Gastroesophageal sphincter (tissue), 4 donors: ENCODE measurements at regions not wholly inside any gene's neighbourhood (a gene's known extent, or its start where the extent isn't known, plus 50 kb on each side); places are given as distances from the start of the nearest gene placed in this dataset.

Experiments
- ATAC-seq: fragments of 150-250 bp; one replicate; pipeline ENCODE4 v1.9.1; 2016; ENCODE audit warnings: mild to moderate bottlenecking, moderate library complexity
- H3K27ac ChIP-seq, 4 donors: fragments of 200-600 bp; sonication (generic) in 3 of 4; 1 replicate in 3 of 4; 2 replicates in 1 of 4; pipeline ENCODE4 v1.5.1; 2016 to 2019
- H3K27me3 ChIP-seq: fragments of 200-600 bp; sonication (generic); one replicate; pipeline ENCODE4 v1.5.1; 2019
- H3K36me3 ChIP-seq, 2 donors: fragments of 200-600 bp; sonication (generic); one replicate each; pipeline ENCODE4 v1.5.1; 2019; ENCODE audit warnings: control low read depth in 1 of 2
- H3K4me1 ChIP-seq, 3 donors: fragments of 200-600 bp; sonication (generic); 1 replicate in 2 of 3; 2 replicates in 1 of 3; pipeline ENCODE4 v1.5.1; 2016 to 2019; ENCODE audit warnings: control low read depth in 2 of 3
- H3K4me3 ChIP-seq, 2 donors: fragments of 200-600 bp; sonication (generic); one replicate each; pipeline ENCODE4 v1.5.1; 2019; ENCODE audit warnings: mild to moderate bottlenecking in 1 of 2, moderate library complexity in 1 of 2
- H3K9me3 ChIP-seq, 3 donors: fragments of 200-600 bp; sonication (generic); one replicate each; pipeline ENCODE4 v1.5.1; 2017 to 2019; ENCODE audit warnings: control low read depth in 2 of 3
- EP300 ChIP-seq: sonication (generic); formaldehyde crosslinking; IDR thresholded peaks from one replicate; pipeline ENCODE4 v1.6.1; 2017; ENCODE audit warnings: antibody characterized with exemption, mild to moderate bottlenecking
- POLR2A ChIP-seq, 2 donors: fragments of 450-650 bp; IDR thresholded peaks; one replicate each; pipeline ENCODE4 v1.6.1; 2017; ENCODE audit warnings: antibody characterized with exemption in 2 of 2, mild to moderate bottlenecking in 2 of 2, moderate library complexity in 1 of 2
- POLR2AphosphoS5 ChIP-seq: sonication (generic); formaldehyde crosslinking; IDR thresholded peaks from one replicate; pipeline ENCODE4 v1.6.1; 2017; ENCODE audit warnings: antibody characterized with exemption
- WGBS, 2 donors: methylation state at CpG; one replicate each; pipeline ENCODE4 v1.1.5; 2018; ENCODE audit warnings: low coverage in 1 of 2; 5-methylcytosine and 5-hydroxymethylcytosine counted together
- TF ChIP-seq, protein P1 (sequence below), 4 experiments: fragments of 200-600 bp in 2 of 4; fragments of 450-650 bp in 2 of 4; sonication (generic) in 1 of 4; IDR thresholded peaks; one replicate each; pipeline ENCODE4 v1.5.1; 2017 to 2019; ENCODE audit warnings: antibody characterized with exemption in 4 of 4, mild to moderate bottlenecking in 2 of 4, moderate library complexity in 2 of 4

DNA sequence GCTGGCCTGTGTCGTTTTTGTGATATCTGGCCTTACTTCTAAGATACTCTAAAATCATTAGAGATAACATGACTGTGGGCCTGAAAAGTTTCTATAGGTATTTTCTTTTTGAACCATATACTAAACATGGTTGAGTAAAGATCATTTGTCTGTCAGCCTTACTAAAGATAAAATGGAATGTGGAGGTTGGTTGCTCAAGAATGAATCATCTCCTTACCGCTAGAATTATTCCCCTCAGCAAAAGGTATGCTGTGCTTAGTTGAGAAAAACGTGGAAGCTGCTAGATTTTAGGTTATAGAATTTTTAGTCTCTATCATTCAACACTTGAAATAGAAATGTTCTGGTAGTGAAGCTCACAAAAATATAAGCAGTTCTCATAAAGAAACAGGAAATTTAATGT, 407.3 kb downstream of the AEBP2 start:
- Histone ChIP-seq H3K9me3 (peaks cover 0 to 4% (median 0%) of the 10 kb centered on the region in 3 donors), H3K36me3 (no peaks in the 10 kb centered on the region), H3K27ac (peak overlapping the region in 3 of 4 donors; percentile 40 to 78 (median 75)), H3K27me3 (no peaks in the 10 kb centered on the region), H3K4me1 (peaks cover 3 to 46% (median 7%) of the 10 kb centered on the region in 3 donors), H3K4me3 (no peak overlapping the region)
- no peak for TF ChIP-seq POLR2AphosphoS5
- 20 to 56% methylated on average over 3 of the region's 3 CpGs for WGBS, 2 donors
- no peak for ATAC-seq

DNA sequence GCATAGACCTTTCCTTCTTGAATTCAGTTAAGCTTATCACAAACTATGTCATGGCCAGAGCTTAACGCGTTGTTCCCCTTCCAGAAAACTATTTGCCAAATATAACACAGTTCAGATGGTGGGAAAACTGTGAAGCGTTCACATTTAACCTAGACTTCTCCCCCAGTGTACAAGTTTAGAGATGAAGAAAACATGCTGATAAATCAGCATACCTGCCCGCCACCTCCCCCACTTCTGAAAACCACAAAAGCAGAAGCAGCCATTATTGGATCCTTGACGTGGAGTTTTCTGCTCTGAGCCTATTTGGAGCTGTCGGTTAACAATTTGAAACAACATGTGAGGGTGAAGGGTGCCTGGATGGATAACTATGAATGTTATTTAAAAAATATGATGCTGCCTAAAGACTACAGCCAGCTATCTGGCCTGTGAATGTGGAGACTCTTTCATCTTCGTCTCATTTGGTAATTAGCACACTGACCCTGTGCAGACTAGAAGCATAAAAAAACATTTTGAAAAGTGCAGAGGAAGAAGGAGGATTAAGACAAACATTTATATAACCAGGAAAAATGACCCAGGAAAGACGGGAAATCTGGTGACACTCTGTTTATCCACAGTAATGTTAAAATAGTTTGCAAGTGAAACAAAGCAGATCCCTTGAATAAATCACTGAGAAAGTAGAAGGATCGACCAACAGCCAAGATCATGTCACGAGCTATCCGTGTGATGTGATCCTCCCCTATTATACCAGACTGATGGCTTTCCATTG, 408.2 kb downstream of the AEBP2 start:
- Histone ChIP-seq H3K4me1 (peaks cover 3 to 41% (median 7%) of the 10 kb centered on the region in 3 donors), H3K27ac (peak overlapping the region; percentile 71 to 82 (median 76)), H3K36me3 (no peaks in the 10 kb centered on the region), H3K9me3 (peaks cover 0 to 4% (median 0%) of the 10 kb centered on the region in 3 donors), H3K4me3 (peak overlapping the region; percentile 6 to 17), H3K27me3 (no peaks in the 10 kb centered on the region)
- WGBS, 2 donors: 5 to 14% methylated on average over 11 of the region's 11 CpGs
- ATAC-seq: peak; percentile 83
- no peak for TF ChIP-seq POLR2A (IDR thresholded peaks at IDR 0.05)
- peak; percentile 98 for TF ChIP-seq POLR2AphosphoS5

DNA sequence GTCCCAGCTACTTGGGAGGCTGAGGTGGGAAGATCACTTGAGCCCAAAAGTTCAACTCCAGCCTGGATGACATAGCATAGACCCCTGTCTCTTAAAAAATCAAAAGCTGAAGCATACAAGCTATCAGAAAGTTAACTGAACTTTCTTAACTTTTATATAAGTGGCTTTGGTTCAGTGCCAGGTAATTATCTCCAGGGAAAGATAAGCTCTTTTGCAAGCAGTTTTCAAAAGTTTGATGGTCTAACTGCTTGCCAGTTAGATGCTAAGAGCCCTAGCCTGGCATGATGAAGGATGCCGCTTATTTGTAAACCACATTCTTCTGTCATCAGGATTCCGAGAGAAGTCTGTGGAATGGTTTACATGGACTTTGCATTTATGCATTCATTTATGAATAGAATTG, 409.1 kb downstream of the AEBP2 start:
- Histone ChIP-seq H3K27me3 (no peaks in the 10 kb centered on the region), H3K36me3 (no peaks in the 10 kb centered on the region), H3K4me3 (no peak overlapping the region), H3K27ac (peak overlapping the region; percentile 14 to 78 (median 73)), H3K9me3 (peaks cover 0 to 4% (median 0%) of the 10 kb centered on the region in 3 donors), H3K4me1 (peaks cover 3 to 34% (median 7%) of the 10 kb centered on the region in 3 donors)
- no peak for ATAC-seq
- WGBS, 2 donors: 92 to 100% methylated on average over 2 of the region's 2 CpGs
- no peak for TF ChIP-seq EP300
- TF ChIP-seq, protein P1, sequence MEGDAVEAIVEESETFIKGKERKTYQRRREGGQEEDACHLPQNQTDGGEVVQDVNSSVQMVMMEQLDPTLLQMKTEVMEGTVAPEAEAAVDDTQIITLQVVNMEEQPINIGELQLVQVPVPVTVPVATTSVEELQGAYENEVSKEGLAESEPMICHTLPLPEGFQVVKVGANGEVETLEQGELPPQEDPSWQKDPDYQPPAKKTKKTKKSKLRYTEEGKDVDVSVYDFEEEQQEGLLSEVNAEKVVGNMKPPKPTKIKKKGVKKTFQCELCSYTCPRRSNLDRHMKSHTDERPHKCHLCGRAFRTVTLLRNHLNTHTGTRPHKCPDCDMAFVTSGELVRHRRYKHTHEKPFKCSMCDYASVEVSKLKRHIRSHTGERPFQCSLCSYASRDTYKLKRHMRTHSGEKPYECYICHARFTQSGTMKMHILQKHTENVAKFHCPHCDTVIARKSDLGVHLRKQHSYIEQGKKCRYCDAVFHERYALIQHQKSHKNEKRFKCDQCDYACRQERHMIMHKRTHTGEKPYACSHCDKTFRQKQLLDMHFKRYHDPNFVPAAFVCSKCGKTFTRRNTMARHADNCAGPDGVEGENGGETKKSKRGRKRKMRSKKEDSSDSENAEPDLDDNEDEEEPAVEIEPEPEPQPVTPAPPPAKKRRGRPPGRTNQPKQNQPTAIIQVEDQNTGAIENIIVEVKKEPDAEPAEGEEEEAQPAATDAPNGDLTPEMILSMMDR (IDR thresholded peaks at IDR 0.05): no peak
- TF ChIP-seq POLR2A (IDR thresholded peaks at IDR 0.05): no peak
- no peak for TF ChIP-seq POLR2AphosphoS5

DNA sequence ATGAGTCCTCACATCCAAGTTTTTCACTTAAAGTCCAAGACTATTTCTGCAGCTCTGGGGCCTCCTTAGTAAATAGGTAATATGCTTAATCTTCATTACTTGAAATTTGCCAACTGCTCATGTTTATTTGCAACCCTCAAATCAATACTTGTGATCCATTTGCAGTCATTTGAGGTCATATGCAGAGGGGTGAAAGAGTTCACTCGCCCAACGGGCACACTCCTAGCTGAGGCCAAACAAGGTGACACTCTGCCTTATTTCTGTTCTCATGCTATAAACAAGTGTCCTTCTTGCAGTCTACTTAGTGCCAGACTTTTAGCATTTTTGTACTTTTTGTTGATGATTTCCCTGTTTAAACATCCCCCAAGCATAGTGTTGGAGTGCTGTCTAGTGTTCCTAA, 409.9 kb downstream of the AEBP2 start:
- no peak for ATAC-seq
- WGBS, 2 donors: 76 to 94% methylated on average over 2 of the region's 2 CpGs
- no peak for TF ChIP-seq POLR2A (IDR thresholded peaks at IDR 0.05)

DNA sequence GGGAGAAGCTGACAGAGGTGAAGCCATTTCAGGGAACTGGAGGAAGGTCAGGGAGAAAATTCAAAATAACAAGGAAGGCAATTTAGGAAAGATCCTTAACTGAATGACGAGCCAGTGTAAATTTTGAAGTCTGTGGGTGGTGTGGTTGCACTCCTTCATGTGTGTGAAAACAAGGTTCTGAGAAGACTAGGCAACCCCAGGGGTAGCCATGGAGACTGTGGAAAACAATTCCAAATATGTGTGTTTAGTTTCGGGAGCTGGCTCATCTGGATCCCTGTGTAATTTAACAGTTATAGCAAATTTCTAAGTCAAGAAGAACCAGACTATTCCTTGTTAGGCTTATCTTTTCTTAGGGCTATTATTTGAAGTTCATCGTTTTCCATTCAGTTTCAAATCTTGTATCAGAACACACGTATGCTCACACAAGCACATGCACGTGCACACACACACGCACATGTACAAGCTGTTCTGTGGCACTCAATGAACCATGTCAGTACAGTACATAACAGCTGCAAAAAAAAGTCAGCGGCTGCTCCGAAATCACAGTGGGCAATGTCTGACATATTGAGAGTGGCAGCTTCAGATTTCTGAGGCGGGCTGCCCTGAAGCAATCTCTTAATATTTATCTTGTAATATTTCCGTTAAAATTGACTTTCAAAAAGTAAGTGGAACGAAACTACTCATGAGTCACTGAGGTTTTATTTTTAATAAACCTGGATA, 411.2 kb downstream of the AEBP2 start:
- ATAC-seq: no peak
- Histone ChIP-seq H3K4me3 (no peak overlapping the region), H3K36me3 (no peaks in the 10 kb centered on the region), H3K4me1 (peaks cover 3 to 31% (median 8%) of the 10 kb centered on the region in 3 donors), H3K27me3 (no peaks in the 10 kb centered on the region), H3K9me3 (peaks cover 0 to 4% (median 0%) of the 10 kb centered on the region in 3 donors), H3K27ac (peak overlapping the region; percentile 32 to 39 (median 34))
- TF ChIP-seq POLR2AphosphoS5 (no peak), POLR2A (IDR thresholded peaks at IDR 0.05) (no peak), EP300 (no peak)
- TF ChIP-seq, protein P1 (IDR thresholded peaks at IDR 0.05): no peak
- 41 to 66% methylated on average over 8 to 11 of the region's 11 CpGs for WGBS, 2 donors

More for the DNA sequence above, 409.9 kb downstream of the AEBP2 start:
- Histone ChIP-seq H3K4me1 (peaks cover 3 to 29% (median 7%) of the 10 kb centered on the region in 3 donors), H3K27ac (no peak overlapping the region), H3K36me3 (no peaks in the 10 kb centered on the region), H3K9me3 (peaks cover 0 to 4% (median 0%) of the 10 kb centered on the region in 3 donors), H3K27me3 (no peaks in the 10 kb centered on the region), H3K4me3 (no peak overlapping the region)

DNA sequence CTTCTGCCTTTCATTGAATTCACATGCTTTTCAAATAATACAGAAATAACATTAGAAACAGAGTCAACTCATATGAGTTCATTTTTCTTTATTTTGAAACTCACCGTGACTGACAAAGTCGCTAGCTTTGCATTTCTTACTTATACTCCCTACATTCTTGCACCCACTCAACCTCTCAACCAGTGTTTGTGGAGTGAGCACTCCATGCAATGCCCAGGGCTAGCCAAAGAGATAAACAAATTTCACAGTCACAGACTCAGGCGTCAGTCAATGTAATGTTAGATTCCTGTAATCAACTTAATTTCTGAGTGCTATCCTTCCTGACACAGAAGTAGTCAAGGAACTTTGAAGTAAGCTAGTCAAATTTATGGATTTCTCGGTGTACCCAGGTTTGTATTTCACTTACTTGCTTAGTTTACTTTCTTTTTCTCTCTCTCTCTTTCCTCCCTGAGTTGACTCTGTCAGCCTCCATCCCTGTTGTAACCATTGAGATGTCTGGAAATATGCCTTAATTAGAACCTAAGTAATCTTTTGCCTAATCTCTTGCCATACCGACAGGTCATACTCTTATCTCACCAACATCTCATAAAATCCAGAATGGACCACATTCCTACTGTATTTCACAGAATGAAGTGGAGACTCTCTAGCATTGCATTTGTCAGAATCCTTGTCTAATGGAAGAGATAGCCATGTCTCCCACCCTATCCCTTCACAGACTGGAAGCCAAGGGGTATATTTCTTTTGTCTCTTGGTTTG, 413.0 kb downstream of the AEBP2 start:
- H3K4me1 ChIP-seq: peaks cover 4 to 33% (median 7%) of the 10 kb centered on the region in 3 donors
- no peak overlapping the region for H3K4me3 ChIP-seq
- peaks cover 0 to 4% (median 0%) of the 10 kb centered on the region in 3 donors for H3K9me3 ChIP-seq
- H3K36me3 ChIP-seq: no peaks in the 10 kb centered on the region
- TF ChIP-seq POLR2AphosphoS5 (no peak), EP300 (no peak), POLR2A (IDR thresholded peaks at IDR 0.05) (no peak)
- TF ChIP-seq, protein P1 (IDR thresholded peaks at IDR 0.05): no peak
- no peak overlapping the region for H3K27ac ChIP-seq
- H3K27me3 ChIP-seq: no peaks in the 10 kb centered on the region
- 90 to 95% methylated on average over 5 of the region's 5 CpGs for whole genome bisulfite sequencing, 2 donors
- no peak for ATAC-seq
